Nephron progenitor cell (in vitro differentiated cells): ENCODE measurements at regions not wholly inside any gene's neighbourhood (a gene's known extent, or its start where the extent isn't known, plus 50 kb on each side); places are given as distances from the start of the nearest gene placed in this dataset.

ENCODE experiments used
- DNase-seq: peaks from one replicate; pipeline ENCODE4 v3.0.0; 2021
- H3K27ac Mint-ChIP-seq: 2 replicates; pipeline ENCODE4 v1.8.0; 2021; ENCODE audit warnings: mild to moderate bottlenecking, moderate library complexity, mixed read lengths
- H3K27me3 Mint-ChIP-seq: 2 replicates; pipeline ENCODE4 v1.8.0; 2021; ENCODE audit warnings: mild to moderate bottlenecking, low read depth, mixed read lengths; ENCODE audit not compliant: poor library complexity
- H3K36me3 Mint-ChIP-seq: 2 replicates; pipeline ENCODE4 v1.8.0; 2021; ENCODE audit warnings: low read depth, mixed read lengths
- H3K4me1 Mint-ChIP-seq: 2 replicates; pipeline ENCODE4 v1.8.0; 2021; ENCODE audit warnings: mixed read lengths
- H3K4me3 Mint-ChIP-seq: 2 replicates; pipeline ENCODE4 v1.8.0; 2021; ENCODE audit warnings: mild to moderate bottlenecking, moderate library complexity, mixed read lengths
- H3K9me3 Mint-ChIP-seq: 2 replicates; pipeline ENCODE4 v1.8.0; 2021; ENCODE audit warnings: mild to moderate bottlenecking, moderate library complexity, mixed read lengths
- TF ChIP-seq, protein P1 (sequence below): fragments of 200-600 bp; sonication (generic); IDR thresholded peaks from 2 replicates; pipeline ENCODE4 v1.5.0; 2021; ENCODE audit warnings: antibody characterized with exemption

DNA sequence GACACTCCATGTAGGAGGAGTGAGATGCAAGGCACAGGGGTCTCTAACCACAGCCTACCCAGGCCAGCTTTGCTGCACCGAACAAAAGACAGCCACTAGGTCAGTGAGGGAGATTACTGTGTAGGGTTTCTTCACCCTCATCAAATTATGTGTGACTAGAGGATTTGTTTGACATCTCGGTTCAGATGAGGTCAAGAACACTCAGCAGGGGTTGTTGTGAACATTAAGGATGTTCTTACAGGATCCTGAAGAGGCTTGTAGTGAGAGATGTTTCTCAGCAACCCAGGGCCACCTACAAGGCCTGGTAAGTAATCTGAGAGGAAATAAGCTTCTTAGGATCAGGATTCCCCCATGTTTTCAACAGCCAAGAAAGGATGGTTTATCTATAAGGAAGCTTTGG lies 202.1 kb downstream of the NXPE2 start:
- Mint-ChIP-seq H3K27ac (no peak overlapping the region), H3K27me3 (no peaks in the 10 kb centered on the region), H3K36me3 (no peaks in the 10 kb centered on the region), H3K4me1 (peaks cover 33% of the 10 kb centered on the region), H3K9me3 (peaks cover 3% of the 10 kb centered on the region), H3K4me3 (no peak overlapping the region)
- TF ChIP-seq, protein P1, sequence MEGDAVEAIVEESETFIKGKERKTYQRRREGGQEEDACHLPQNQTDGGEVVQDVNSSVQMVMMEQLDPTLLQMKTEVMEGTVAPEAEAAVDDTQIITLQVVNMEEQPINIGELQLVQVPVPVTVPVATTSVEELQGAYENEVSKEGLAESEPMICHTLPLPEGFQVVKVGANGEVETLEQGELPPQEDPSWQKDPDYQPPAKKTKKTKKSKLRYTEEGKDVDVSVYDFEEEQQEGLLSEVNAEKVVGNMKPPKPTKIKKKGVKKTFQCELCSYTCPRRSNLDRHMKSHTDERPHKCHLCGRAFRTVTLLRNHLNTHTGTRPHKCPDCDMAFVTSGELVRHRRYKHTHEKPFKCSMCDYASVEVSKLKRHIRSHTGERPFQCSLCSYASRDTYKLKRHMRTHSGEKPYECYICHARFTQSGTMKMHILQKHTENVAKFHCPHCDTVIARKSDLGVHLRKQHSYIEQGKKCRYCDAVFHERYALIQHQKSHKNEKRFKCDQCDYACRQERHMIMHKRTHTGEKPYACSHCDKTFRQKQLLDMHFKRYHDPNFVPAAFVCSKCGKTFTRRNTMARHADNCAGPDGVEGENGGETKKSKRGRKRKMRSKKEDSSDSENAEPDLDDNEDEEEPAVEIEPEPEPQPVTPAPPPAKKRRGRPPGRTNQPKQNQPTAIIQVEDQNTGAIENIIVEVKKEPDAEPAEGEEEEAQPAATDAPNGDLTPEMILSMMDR: no peak
- DNase-seq: no peak

DNA sequence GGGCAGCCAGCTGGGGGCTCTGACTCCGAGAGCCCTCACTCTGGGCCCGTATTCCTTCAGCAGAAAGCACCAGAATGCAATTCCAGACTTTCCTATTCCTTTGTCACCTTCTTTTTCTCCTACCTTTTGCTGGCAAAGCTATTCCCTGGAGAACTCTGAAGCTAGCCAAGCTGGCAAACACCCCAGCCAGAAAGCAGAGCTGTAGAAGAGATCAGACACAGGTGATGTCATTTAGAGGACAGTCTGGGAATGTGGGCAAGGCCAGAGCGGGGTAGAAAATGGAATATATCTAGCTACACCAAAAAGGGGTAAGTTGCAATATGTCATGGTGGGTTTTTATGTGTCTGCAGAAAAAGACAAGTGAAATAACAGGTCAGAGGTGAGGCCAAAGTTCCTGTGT lies 205.1 kb downstream of the NXPE2 start:
- Mint-ChIP-seq H3K27ac (no peak overlapping the region), H3K27me3 (no peaks in the 10 kb centered on the region), H3K4me3 (no peak overlapping the region), H3K36me3 (no peaks in the 10 kb centered on the region), H3K9me3 (peaks cover 3% of the 10 kb centered on the region), H3K4me1 (peaks cover 33% of the 10 kb centered on the region)
- DNase-seq: no peak
- TF ChIP-seq, protein P1: no peak

DNA sequence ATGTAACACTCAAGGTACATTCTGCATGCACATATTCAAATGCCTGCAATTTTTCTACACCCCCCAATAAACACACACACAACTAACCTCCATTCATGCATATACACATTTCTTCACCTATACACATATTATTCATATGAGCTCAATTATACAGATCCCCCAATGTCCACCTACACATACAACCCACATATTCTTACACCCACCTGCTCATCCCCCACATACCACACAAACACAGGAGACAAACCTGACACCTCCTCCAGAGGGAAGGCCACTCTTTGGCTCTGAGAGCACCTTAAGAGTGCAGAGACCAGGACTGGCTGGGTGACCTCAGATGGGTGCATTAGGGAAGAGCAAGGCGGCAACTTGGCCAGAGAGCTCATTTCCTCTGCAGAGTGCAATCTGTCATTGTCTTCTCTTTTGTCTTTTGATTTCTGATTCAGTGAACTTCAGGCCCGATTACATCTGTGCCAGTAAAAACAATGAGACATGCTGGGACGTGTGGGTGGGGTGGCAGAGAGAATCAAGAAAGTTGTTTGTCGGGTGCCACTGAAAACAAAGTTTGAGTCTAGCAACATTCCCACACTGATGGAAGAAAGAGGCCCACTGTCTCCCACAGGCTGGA lies 208.4 kb downstream of the NXPE2 start:
- peaks cover 39% of the 10 kb centered on the region for H3K4me1 Mint-ChIP-seq
- H3K36me3 Mint-ChIP-seq: no peaks in the 10 kb centered on the region
- DNase-seq: no peak
- H3K4me3 Mint-ChIP-seq: no peak overlapping the region
- TF ChIP-seq, protein P1: no peak
- H3K9me3 Mint-ChIP-seq: peaks cover 9% of the 10 kb centered on the region
- peak overlapping the region; percentile 3 for H3K27ac Mint-ChIP-seq
- peaks cover 6% of the 10 kb centered on the region for H3K27me3 Mint-ChIP-seq

DNA sequence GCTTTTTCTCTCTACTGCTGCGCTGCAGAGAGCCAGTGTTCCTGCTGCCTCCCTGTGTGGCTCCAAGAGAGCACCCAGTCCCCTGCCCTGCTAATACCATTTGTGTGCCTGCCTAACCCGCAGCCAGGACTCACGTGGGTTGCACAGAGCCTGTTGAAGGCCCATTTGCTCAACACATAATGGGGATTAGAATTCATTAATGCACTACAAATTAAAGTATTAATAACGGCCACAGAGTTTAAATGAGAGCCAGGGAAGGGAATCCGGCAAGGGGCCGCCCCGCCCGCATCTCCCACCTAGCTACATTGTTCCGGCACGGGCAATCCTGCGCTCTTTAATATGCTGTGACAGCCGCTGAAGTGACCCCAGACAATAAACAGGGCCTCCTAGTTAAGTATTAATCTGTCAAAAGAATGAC lies 211.3 kb downstream of the NXPE2 start:
- DNase-seq: no peak
- Mint-ChIP-seq H3K27ac (no peak overlapping the region), H3K36me3 (no peaks in the 10 kb centered on the region), H3K27me3 (peaks cover 6% of the 10 kb centered on the region), H3K4me3 (no peak overlapping the region), H3K9me3 (peaks cover 9% of the 10 kb centered on the region), H3K4me1 (peaks cover 31% of the 10 kb centered on the region)
- TF ChIP-seq, protein P1: no peak

DNA sequence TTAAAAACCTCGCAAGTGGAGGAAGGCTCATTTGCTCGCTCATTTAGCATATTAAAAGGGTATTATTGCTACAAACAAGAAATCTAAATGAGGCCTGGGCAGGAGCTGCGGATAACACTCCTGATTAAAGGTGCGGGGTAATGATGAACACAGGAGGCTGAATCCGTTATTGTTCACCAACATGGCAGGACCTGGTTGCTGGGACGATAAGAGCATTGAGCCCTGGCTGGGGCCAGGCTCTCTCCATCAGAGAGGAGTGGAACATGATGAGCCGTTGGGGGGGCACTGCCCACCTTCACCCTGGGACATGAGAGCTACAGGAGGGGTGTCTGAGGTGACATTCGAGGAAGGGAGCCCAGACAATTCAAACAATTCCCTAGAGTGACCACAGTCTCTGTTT lies 211.7 kb downstream of the NXPE2 start:
- Mint-ChIP-seq H3K9me3 (peaks cover 9% of the 10 kb centered on the region), H3K4me3 (peak overlapping the region; percentile 20), H3K4me1 (peaks cover 31% of the 10 kb centered on the region), H3K36me3 (no peaks in the 10 kb centered on the region), H3K27ac (peak overlapping the region; percentile 89), H3K27me3 (peaks cover 6% of the 10 kb centered on the region)
- TF ChIP-seq, protein P1: no peak
- no peak for DNase-seq

DNA sequence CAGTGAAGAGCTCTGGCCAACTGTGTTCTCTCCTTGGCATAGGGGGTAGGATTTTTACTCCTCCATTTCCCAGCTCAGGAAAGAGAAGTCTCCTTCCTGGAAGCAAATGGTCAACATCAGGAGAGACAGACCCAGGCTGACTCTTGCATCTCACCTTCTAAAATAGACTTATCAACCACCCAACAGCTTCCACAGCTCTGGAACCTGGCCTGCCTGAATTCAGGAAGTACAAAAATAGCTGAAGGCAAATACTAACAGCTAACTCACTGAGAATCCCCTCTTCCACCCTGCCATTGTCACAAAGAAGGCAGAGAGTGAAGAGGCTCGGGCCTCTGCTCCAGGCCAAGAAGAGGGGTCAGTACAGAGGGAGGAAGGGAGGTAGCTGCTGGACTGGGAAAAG lies 213.6 kb downstream of the NXPE2 start:
- no peak overlapping the region for H3K27ac Mint-ChIP-seq
- no peak for DNase-seq
- H3K36me3 Mint-ChIP-seq: no peaks in the 10 kb centered on the region
- peaks cover 28% of the 10 kb centered on the region for H3K4me1 Mint-ChIP-seq
- peaks cover 6% of the 10 kb centered on the region for H3K27me3 Mint-ChIP-seq
- peaks cover 6% of the 10 kb centered on the region for H3K9me3 Mint-ChIP-seq
- no peak overlapping the region for H3K4me3 Mint-ChIP-seq
- TF ChIP-seq, protein P1: no peak
